Astrocyte (in vitro differentiated cells and primary cell): ENCODE measurements at regions not wholly inside any gene's neighbourhood (a gene's known extent, or its start where the extent isn't known, plus 50 kb on each side); places are given as distances from the start of the nearest gene placed in this dataset.

Experiments
- EZH2 ChIP-seq: IDR thresholded peaks from 2 replicates; pipeline ENCODE4 v1.6.1; 2012; ENCODE audit warnings: mild to moderate bottlenecking, low read length, inconsistent platforms; ENCODE audit not compliant: insufficient read depth
- TF ChIP-seq, protein P1 (sequence below): IDR thresholded peaks from 2 replicates; pipeline ENCODE4 v1.5.1; 2011; ENCODE audit warnings: low read depth, mild to moderate bottlenecking, inconsistent platforms, low read length, moderate library complexity; ENCODE audit not compliant: insufficient read depth

- TF ChIP-seq, protein P1, sequence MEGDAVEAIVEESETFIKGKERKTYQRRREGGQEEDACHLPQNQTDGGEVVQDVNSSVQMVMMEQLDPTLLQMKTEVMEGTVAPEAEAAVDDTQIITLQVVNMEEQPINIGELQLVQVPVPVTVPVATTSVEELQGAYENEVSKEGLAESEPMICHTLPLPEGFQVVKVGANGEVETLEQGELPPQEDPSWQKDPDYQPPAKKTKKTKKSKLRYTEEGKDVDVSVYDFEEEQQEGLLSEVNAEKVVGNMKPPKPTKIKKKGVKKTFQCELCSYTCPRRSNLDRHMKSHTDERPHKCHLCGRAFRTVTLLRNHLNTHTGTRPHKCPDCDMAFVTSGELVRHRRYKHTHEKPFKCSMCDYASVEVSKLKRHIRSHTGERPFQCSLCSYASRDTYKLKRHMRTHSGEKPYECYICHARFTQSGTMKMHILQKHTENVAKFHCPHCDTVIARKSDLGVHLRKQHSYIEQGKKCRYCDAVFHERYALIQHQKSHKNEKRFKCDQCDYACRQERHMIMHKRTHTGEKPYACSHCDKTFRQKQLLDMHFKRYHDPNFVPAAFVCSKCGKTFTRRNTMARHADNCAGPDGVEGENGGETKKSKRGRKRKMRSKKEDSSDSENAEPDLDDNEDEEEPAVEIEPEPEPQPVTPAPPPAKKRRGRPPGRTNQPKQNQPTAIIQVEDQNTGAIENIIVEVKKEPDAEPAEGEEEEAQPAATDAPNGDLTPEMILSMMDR, result no peak
- no peak for TF ChIP-seq EZH2
Measured at GRCh38 chr2:66853585-66853984, 418.7 kb downstream of the MEIS1 start.
